H1 (cell line): ENCODE measurements at regions not wholly inside any gene's neighbourhood (a gene's known extent, or its start where the extent isn't known, plus 50 kb on each side); places are given as distances from the start of the nearest gene placed in this dataset.

Experiments
- CTCF ChIA-PET: fragments of 300-600 bp; sonication (Branson Sonifier 250); formaldehyde crosslinking; loops from one replicate; lab custom pipeline; 2021; ENCODE audit not compliant: partially characterized antibody; lab: Charles Lee
- POLR2A ChIA-PET: fragments of 300-600 bp; sonication (Branson Sonifier 250); formaldehyde crosslinking; loops from one replicate; lab custom pipeline; 2021; ENCODE audit warnings: inconsistent platforms; ENCODE audit not compliant: partially characterized antibody; lab: Charles Lee
- DNase-seq, 2 experiments: peaks; one replicate each; pipeline versions ENCODE4 v3.0.0 to v3.0.0-alpha.2; 2010 to 2022; ENCODE audit warnings: low spot score in 2 of 2, low read depth in 1 of 2, mixed read lengths in 1 of 2
- FAIRE-seq: peaks from 2 replicates; lab custom pipeline; 2011; peaks lifted over from hg19 to GRCh38; lab: Jason Lieb, UNC
- H2AFZ ChIP-seq: 2 replicates; pipeline ENCODE4 v1.8.1; 2012; ENCODE audit warnings: low read length, inconsistent platforms
- H2AK5ac ChIP-seq: 2 replicates; pipeline ENCODE4 v1.6.1; 2013; ENCODE audit warnings: low read depth, low read length
- H2BK120ac ChIP-seq: replicated peaks from 2 replicates; pipeline ENCODE3; 2013; ENCODE audit warnings: low read depth, low read length, inconsistent platforms
- H2BK12ac ChIP-seq: 2 replicates; pipeline ENCODE4 v1.6.1; 2013; ENCODE audit warnings: low read depth, low read length
- H2BK15ac ChIP-seq: 2 replicates; pipeline ENCODE4 v1.6.1; 2013; ENCODE audit warnings: low read length
- H2BK20ac ChIP-seq: 2 replicates; pipeline ENCODE4 v1.6.1; 2013; ENCODE audit warnings: low read length
- H2BK5ac ChIP-seq: 2 replicates; pipeline ENCODE4 v1.6.1; 2013; ENCODE audit warnings: low read depth, low read length
- H3K14ac ChIP-seq: 2 replicates; pipeline ENCODE4 v1.6.1; 2013; ENCODE audit warnings: inconsistent platforms; ENCODE audit not compliant: insufficient read length
- H3K18ac ChIP-seq: 2 replicates; pipeline ENCODE4 v1.6.1; 2013; ENCODE audit warnings: low read length; ENCODE audit errors: extremely low read depth
- H3K23ac ChIP-seq: 2 replicates; pipeline ENCODE4 v1.6.1; 2013; ENCODE audit warnings: inconsistent platforms; ENCODE audit not compliant: insufficient read length
- H3K23me2 ChIP-seq: 2 replicates; pipeline ENCODE4 v1.6.1; 2013; ENCODE audit warnings: low read depth, low read length
- H3K27ac ChIP-seq: 2 replicates; pipeline ENCODE4 v1.6.1; 2011; ENCODE audit warnings: low read depth, low read length, inconsistent platforms
- H3K27me3 ChIP-seq, 4 experiments: replicated peaks in 1 of 4; 1 replicate in 1 of 4; 2 replicates in 3 of 4; pipeline versions ENCODE4 v1.6.1 to v1.8.1; 2011 to 2013; ENCODE audit warnings: low read length in 3 of 4, mild to moderate bottlenecking in 3 of 4, inconsistent platforms in 2 of 4, mixed read lengths in 2 of 4, moderate library complexity in 1 of 4; ENCODE audit not compliant: control insufficient read depth in 3 of 4, insufficient read depth in 3 of 4; ENCODE audit errors: extremely low read depth in 1 of 4
- H3K36me3 ChIP-seq, 4 experiments: 2 replicates each; pipeline versions ENCODE4 v1.6.1 to v1.8.1; 2011 to 2013; ENCODE audit warnings: mild to moderate bottlenecking in 4 of 4, low read length in 3 of 4, moderate library complexity in 2 of 4, control low read depth in 1 of 4, inconsistent platforms in 1 of 4; ENCODE audit not compliant: insufficient read depth in 4 of 4, control insufficient read depth in 2 of 4
- H3K4ac ChIP-seq: replicated peaks from 2 replicates; pipeline ENCODE3; 2013; ENCODE audit warnings: low read length, low read depth, mixed read lengths, inconsistent platforms; ENCODE audit not compliant: insufficient read length
- H3K4me1 ChIP-seq, 4 experiments: replicated peaks in 1 of 4; 1 replicate in 1 of 4; 2 replicates in 3 of 4; pipeline versions ENCODE4 v1.6.1 to v1.8.1; 2011 to 2013; ENCODE audit warnings: low read length in 3 of 4, inconsistent platforms in 2 of 4, mixed read lengths in 1 of 4; ENCODE audit not compliant: insufficient read depth in 4 of 4, control insufficient read depth in 3 of 4
- H3K4me2 ChIP-seq, 2 experiments: 2 replicates each; pipeline versions ENCODE4 v1.6.1 to v1.8.1; 2011 to 2013; ENCODE audit warnings: low read depth in 2 of 2, low read length in 2 of 2, control low read depth in 1 of 2, inconsistent platforms in 1 of 2, mild to moderate bottlenecking in 1 of 2; ENCODE audit not compliant: insufficient read depth in 1 of 2
- H3K4me3 ChIP-seq, 4 experiments: fragments of 200-600, 300-600 bp in 1 of 4; sonication (generic), shearing (Covaris generic), sonication (Bioruptor Twin) in 1 of 4; 2 replicates each; pipeline versions ENCODE4 v1.5.1 to v1.8.1; 2011 to 2016; ENCODE audit warnings: low read length in 4 of 4, low read depth in 3 of 4, control low read depth in 2 of 4, inconsistent platforms in 2 of 4, mild to moderate bottlenecking in 2 of 4, mixed read lengths in 1 of 4, moderate library complexity in 1 of 4; ENCODE audit not compliant: insufficient read depth in 2 of 4; ENCODE audit errors: extremely low read depth in 1 of 4
- H3K56ac ChIP-seq: replicated peaks from 2 replicates; pipeline ENCODE3; 2013; ENCODE audit warnings: low read depth, mild to moderate bottlenecking, mixed read lengths, low read length, inconsistent platforms; ENCODE audit not compliant: insufficient read length
- H3K79me1 ChIP-seq: 2 replicates; pipeline ENCODE4 v1.6.1; 2013; ENCODE audit warnings: low read depth, low read length, control low read depth
- H3K79me2 ChIP-seq, 2 experiments: 2 replicates each; pipeline versions ENCODE4 v1.6.1 to v1.8.1; 2012 to 2013; ENCODE audit warnings: low read length in 2 of 2, mild to moderate bottlenecking in 2 of 2, inconsistent platforms in 1 of 2; ENCODE audit not compliant: insufficient read depth in 2 of 2, control insufficient read depth in 1 of 2
- H3K9ac ChIP-seq, 4 experiments: replicated peaks in 1 of 4; 1 replicate in 1 of 4; 2 replicates in 3 of 4; pipeline versions ENCODE4 v1.6.1 to v1.8.1; 2011 to 2013; ENCODE audit warnings: low read depth in 3 of 4, low read length in 3 of 4, control low read depth in 2 of 4, mild to moderate bottlenecking in 2 of 4, moderate library complexity in 2 of 4, inconsistent platforms in 1 of 4; ENCODE audit errors: extremely low read depth in 1 of 4
- H3K9me3 ChIP-seq, 2 experiments: 2 replicates each; pipeline versions ENCODE4 v1.6.1 to v1.8.1; 2012 to 2013; ENCODE audit warnings: mild to moderate bottlenecking in 2 of 2, moderate library complexity in 2 of 2, control low read depth in 1 of 2, inconsistent platforms in 1 of 2, low read depth in 1 of 2, low read length in 1 of 2, mixed read lengths in 1 of 2; ENCODE audit not compliant: insufficient read depth in 2 of 2
- H4K20me1 ChIP-seq, 2 experiments: replicated peaks in 1 of 2; 2 replicates each; pipeline versions ENCODE3 to v1.8.1; 2011 to 2013; ENCODE audit warnings: inconsistent platforms in 2 of 2, low read length in 2 of 2, mild to moderate bottlenecking in 1 of 2; ENCODE audit not compliant: insufficient read depth in 2 of 2, control insufficient read depth in 1 of 2
- H4K5ac ChIP-seq: 2 replicates; pipeline ENCODE4 v1.6.1; 2013; ENCODE audit warnings: low read length, low read depth, mixed read lengths, inconsistent platforms; ENCODE audit not compliant: insufficient read length
- H4K8ac ChIP-seq: 2 replicates; pipeline ENCODE4 v1.8.0; 2013; ENCODE audit warnings: mild to moderate bottlenecking, moderate library complexity, low read length, inconsistent platforms; ENCODE audit not compliant: insufficient read depth; ENCODE audit errors: extremely low read depth
- H4K91ac ChIP-seq: replicated peaks from 2 replicates; pipeline ENCODE3; 2013; ENCODE audit warnings: low read length, mixed read lengths, inconsistent platforms; ENCODE audit not compliant: insufficient read length
- GABPA ChIP-seq: IDR thresholded peaks from 2 replicates; pipeline ENCODE4 v1.6.1; 2011; ENCODE audit warnings: mild to moderate bottlenecking, low read length, moderate library complexity, borderline replicate concordance; ENCODE audit not compliant: insufficient read depth
- HDAC2 ChIP-seq, 2 experiments: fragments of 300-600 bp in 1 of 2; sonication (generic) in 1 of 2; IDR thresholded peaks; 2 replicates each; pipeline ENCODE4 v1.6.1; 2011 to 2012; ENCODE audit warnings: low read depth in 2 of 2, low read length in 2 of 2, mild to moderate bottlenecking in 2 of 2, moderate library complexity in 2 of 2, borderline replicate concordance in 1 of 2, inconsistent platforms in 1 of 2
- POLR2AphosphoS5 ChIP-seq: IDR thresholded peaks from 2 replicates; pipeline ENCODE4 v1.6.1; 2011; ENCODE audit warnings: low read depth, low read length
- POU5F1 ChIP-seq: IDR thresholded peaks from 2 replicates; pipeline ENCODE4 v1.6.1; 2011; ENCODE audit warnings: low read depth, mild to moderate bottlenecking, low read length, moderate library complexity
- RBBP5 ChIP-seq: IDR thresholded peaks from 2 replicates; pipeline ENCODE4 v1.7.1; 2012; ENCODE audit warnings: low read depth, mild to moderate bottlenecking, inconsistent platforms, low read length, moderate library complexity, borderline replicate concordance
- SAP30 ChIP-seq: fragments of 300-600 bp; sonication (generic); IDR thresholded peaks from 2 replicates; pipeline ENCODE4 v1.7.1; 2012; ENCODE audit warnings: low read length, moderate library complexity, mild to moderate bottlenecking, inconsistent platforms; ENCODE audit not compliant: insufficient read depth, insufficient replicate concordance
- SP4 ChIP-seq: IDR thresholded peaks from 2 replicates; pipeline ENCODE4 v1.6.1; 2012; ENCODE audit warnings: low read length, inconsistent platforms
- SRF ChIP-seq: IDR thresholded peaks from 2 replicates; pipeline ENCODE4 v1.6.1; 2011; ENCODE audit warnings: mild to moderate bottlenecking, low read depth, low read length, moderate library complexity
- TAF1 ChIP-seq: IDR thresholded peaks from 2 replicates; pipeline ENCODE4 v1.6.1; 2011; ENCODE audit warnings: mild to moderate bottlenecking, low read depth, low read length
- WGBS, 2 experiments: shearing (Covaris generic) in 1 of 2; methylation state at CpG; one replicate each; pipeline versions ENCODE4 v1.1.6 to v1.1.7; 2013 to 2015; ENCODE audit warnings: low lambda C conversion rate in 2 of 2, mixed read lengths in 2 of 2, inconsistent platforms in 1 of 2, low coverage in 1 of 2, missing lambda C conversion rate in 1 of 2; ENCODE audit not compliant: insufficient replicate concordance in 2 of 2, insufficient coverage in 1 of 2, insufficient read length in 1 of 2; ENCODE audit errors: extremely low coverage in 1 of 2, missing lambda C conversion rate in 1 of 2; 5-methylcytosine and 5-hydroxymethylcytosine counted together

GRCh38 chr12:58513852-58514251, 406.5 kb downstream of the LRIG3 start:
- DNase-seq (no peak), FAIRE-seq (no peak)
- 86% methylated on average over 4 of the region's 4 CpGs; no CpG with 5 or more reads in 1 of the 2 experiments for WGBS, 2 experiments
- ChIA-PET POLR2A (no interaction called here), CTCF (no interaction called here)
- Histone ChIP-seq H3K27ac (no peak overlapping the region), H3K18ac (no peak overlapping the region), H2AK5ac (no peak overlapping the region), H3K4me2 (no peak overlapping the region), H3K23ac (no peak overlapping the region), H3K4me3 (no peak overlapping the region), H2BK15ac (no peak overlapping the region), H3K9me3 (peaks cover 8 to 17% of the 10 kb centered on the region in 2 experiments; a peak in 3 of 4 replicates), H3K23me2 (no peaks in the 10 kb centered on the region), H3K14ac (no peak overlapping the region), H3K79me2 (no peaks in the 10 kb centered on the region), H3K79me1 (no peaks in the 10 kb centered on the region), H4K8ac (no peak overlapping the region), H4K91ac (no peak overlapping the region), H2BK5ac (no peak overlapping the region), H2BK20ac (no peak overlapping the region), H4K20me1 (no peaks in the 10 kb centered on the region), H4K5ac (no peak overlapping the region), H3K27me3 (no peaks in the 10 kb centered on the region), H3K56ac (no peak overlapping the region), H3K4ac (no peak overlapping the region), H3K36me3 (no peaks in the 10 kb centered on the region), H3K9ac (no peak overlapping the region), H2BK120ac (no peak overlapping the region), H2AFZ (0 out of 2 replicates have a peak overlapping the region, but pooled peaks have one; percentile 11), H3K4me1 (no peaks in the 10 kb centered on the region), H2BK12ac (no peak overlapping the region)
- TF ChIP-seq POU5F1 (no peak), POLR2AphosphoS5 (no peak), GABPA (no peak), TAF1 (no peak), SAP30 (no peak), SP4 (no peak), SRF (no peak), RBBP5 (no peak), HDAC2 (IDR thresholded peaks at IDR 0.05; ENCODE audit: borderline replicate concordance in 1 of 2, low read depth in 2 of 2, low read length in 2 of 2) (no peak)
